ENCODE measurements at regions not wholly inside any gene's neighbourhood (a gene's known extent, or its start where the extent isn't known, plus 50 kb on each side); places are given as distances from the start of the nearest gene placed in this dataset.
A peak's percentile ranks its signal among the peaks of the same experiment; 100 is the strongest.

DNA sequence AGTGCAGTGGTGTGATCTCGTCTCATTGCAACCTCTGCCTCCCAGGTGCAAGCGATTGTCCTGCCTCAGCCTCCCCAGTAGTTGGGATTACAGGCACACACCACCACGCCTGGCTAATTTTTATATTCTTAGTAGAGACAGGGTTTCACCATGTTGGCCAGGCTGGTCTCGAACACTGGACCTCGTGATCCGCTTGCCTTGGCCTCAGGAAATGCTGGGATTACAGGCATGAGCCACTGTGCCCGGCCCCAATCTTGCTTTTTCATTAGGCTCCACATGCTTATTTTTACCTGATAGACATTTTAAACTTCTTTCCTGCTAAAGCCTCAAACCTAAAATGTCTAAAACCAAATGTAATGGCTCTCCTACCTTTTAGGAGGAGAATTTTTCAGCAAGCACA is 817.0 kb upstream of the NECTIN3 start:
- DNase-seq (ENCODE audit: low read depth, low spot score): no peak
- TF ChIP-seq SUZ12 (IDR thresholded peaks at IDR 0.05; ENCODE audit: extremely low read depth, insufficient read depth, insufficient read length): no peak
- no peak for TF ChIP-seq YY1 (IDR thresholded peaks at IDR 0.05; ENCODE audit: insufficient read depth, insufficient read length)
- TF ChIP-seq ZNF274 (IDR thresholded peaks at IDR 0.05; ENCODE audit: low read depth, low read length): no peak
- Histone ChIP-seq H3K4me3 (ENCODE audit: insufficient read length, low read depth) (no peak overlapping the region), H3K9me3 (ENCODE audit: insufficient read depth, low read length) (no peaks in the 10 kb centered on the region), H3K4me1 (ENCODE audit: insufficient read depth, insufficient read length) (no peaks in the 10 kb centered on the region), H3K36me3 (ENCODE audit: insufficient read depth, insufficient read length, low read length) (no peaks in the 10 kb centered on the region), H3K9ac (ENCODE audit: insufficient read length, low read depth) (no peak overlapping the region), H3K27me3 (ENCODE audit: insufficient read depth, insufficient read length) (no peaks in the 10 kb centered on the region)

DNA sequence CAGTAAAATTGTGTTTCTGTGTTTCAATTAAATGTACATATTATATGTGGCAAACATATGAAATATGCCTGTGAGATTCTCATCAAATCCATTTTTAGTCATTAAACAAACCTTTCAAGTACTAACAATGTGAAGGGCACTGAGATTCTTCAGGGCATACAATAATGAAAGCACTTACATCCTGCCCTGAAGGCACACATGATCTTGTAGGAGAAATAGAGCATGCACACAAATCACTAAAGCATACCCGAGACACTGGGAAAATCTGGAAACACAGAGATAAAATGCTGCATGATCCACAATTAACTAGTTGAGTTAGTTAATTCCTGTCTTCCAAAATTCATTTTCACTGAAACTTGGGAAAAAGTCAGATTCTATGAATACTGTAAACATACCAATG is 810.5 kb upstream of the NECTIN3 start:
- Histone ChIP-seq H3K4me3 (ENCODE audit: insufficient read length, low read depth) (no peak overlapping the region), H3K27me3 (ENCODE audit: insufficient read depth, insufficient read length) (no peaks in the 10 kb centered on the region)
- no peak for DNase-seq (ENCODE audit: low read depth, low spot score)

DNA sequence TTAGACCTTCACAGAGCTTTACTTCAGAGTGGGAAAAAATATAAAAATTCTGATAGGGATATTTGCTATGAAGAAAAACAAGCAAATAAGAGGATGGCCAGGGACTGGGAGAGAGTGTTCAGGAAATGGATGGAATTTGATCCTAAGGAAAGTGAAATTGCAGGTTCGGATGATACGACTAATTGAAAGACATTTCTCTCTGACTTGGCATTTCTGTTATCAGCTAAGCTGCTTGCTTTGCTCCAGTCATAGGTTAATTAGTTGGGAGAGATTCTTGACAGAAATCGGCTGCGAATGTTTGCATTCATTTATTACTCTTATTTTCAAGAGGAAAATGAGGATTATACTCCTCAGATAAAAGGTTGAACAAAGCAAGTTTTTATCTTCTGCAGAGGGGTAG is 808.7 kb upstream of the NECTIN3 start:
- H3K27me3 ChIP-seq (ENCODE audit: insufficient read depth, insufficient read length): no peaks in the 10 kb centered on the region
- no peaks in the 10 kb centered on the region for H3K36me3 ChIP-seq (ENCODE audit: insufficient read depth, insufficient read length, low read length)
- no peak overlapping the region for H3K4me3 ChIP-seq (ENCODE audit: insufficient read length, low read depth)
- no peak for DNase-seq (ENCODE audit: low read depth, low spot score)
- H3K4me1 ChIP-seq (ENCODE audit: insufficient read depth, insufficient read length): no peaks in the 10 kb centered on the region
- H3K9me3 ChIP-seq (ENCODE audit: insufficient read depth, low read length): no peaks in the 10 kb centered on the region
- no peak overlapping the region for H3K9ac ChIP-seq (ENCODE audit: insufficient read length, low read depth)
- TF ChIP-seq YY1 (IDR thresholded peaks at IDR 0.05; ENCODE audit: insufficient read depth, insufficient read length): no peak
- no peak for TF ChIP-seq SUZ12 (IDR thresholded peaks at IDR 0.05; ENCODE audit: extremely low read depth, insufficient read depth, insufficient read length)
- no peak for TF ChIP-seq ZNF274 (IDR thresholded peaks at IDR 0.05; ENCODE audit: low read depth, low read length)

More for the DNA sequence above, 810.5 kb upstream of the NECTIN3 start:
- TF ChIP-seq YY1 (IDR thresholded peaks at IDR 0.05; ENCODE audit: insufficient read depth, insufficient read length) (no peak), SUZ12 (IDR thresholded peaks at IDR 0.05; ENCODE audit: extremely low read depth, insufficient read depth, insufficient read length) (no peak), ZNF274 (IDR thresholded peaks at IDR 0.05; ENCODE audit: low read depth, low read length) (no peak)
- Histone ChIP-seq H3K9me3 (ENCODE audit: insufficient read depth, low read length) (no peaks in the 10 kb centered on the region), H3K4me1 (ENCODE audit: insufficient read depth, insufficient read length) (no peaks in the 10 kb centered on the region), H3K9ac (ENCODE audit: insufficient read length, low read depth) (no peak overlapping the region), H3K36me3 (ENCODE audit: insufficient read depth, insufficient read length, low read length) (no peaks in the 10 kb centered on the region)

DNA sequence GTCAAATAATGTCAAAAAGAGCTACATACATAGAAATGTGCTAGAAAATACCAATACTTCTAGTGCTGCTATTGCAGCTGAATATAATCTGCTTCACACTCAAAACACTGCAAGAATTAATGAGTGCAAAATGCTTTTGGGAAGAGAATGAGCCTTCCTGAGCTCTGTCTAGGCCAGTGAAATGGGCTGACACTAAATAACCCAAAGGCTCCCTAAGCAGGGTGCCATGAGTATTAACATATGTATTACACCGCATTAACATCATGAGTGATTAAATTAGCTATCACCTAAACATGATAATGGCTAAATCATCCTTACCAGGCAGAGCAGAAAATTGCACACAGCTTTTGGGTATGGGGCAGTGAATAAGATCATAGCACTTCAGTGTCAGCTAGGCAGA is 806.3 kb upstream of the NECTIN3 start:
- TF ChIP-seq YY1 (IDR thresholded peaks at IDR 0.05; ENCODE audit: insufficient read depth, insufficient read length): no peak
- no peak for TF ChIP-seq SUZ12 (IDR thresholded peaks at IDR 0.05; ENCODE audit: extremely low read depth, insufficient read depth, insufficient read length)
- no peak for TF ChIP-seq ZNF274 (IDR thresholded peaks at IDR 0.05; ENCODE audit: low read depth, low read length)
- DNase-seq (ENCODE audit: low read depth, low spot score): no peak
- Histone ChIP-seq H3K4me3 (ENCODE audit: insufficient read length, low read depth) (no peak overlapping the region), H3K27me3 (ENCODE audit: insufficient read depth, insufficient read length) (no peaks in the 10 kb centered on the region), H3K9ac (ENCODE audit: insufficient read length, low read depth) (no peak overlapping the region), H3K4me1 (ENCODE audit: insufficient read depth, insufficient read length) (no peaks in the 10 kb centered on the region), H3K36me3 (ENCODE audit: insufficient read depth, insufficient read length, low read length) (no peaks in the 10 kb centered on the region), H3K9me3 (ENCODE audit: insufficient read depth, low read length) (no peaks in the 10 kb centered on the region)

DNA sequence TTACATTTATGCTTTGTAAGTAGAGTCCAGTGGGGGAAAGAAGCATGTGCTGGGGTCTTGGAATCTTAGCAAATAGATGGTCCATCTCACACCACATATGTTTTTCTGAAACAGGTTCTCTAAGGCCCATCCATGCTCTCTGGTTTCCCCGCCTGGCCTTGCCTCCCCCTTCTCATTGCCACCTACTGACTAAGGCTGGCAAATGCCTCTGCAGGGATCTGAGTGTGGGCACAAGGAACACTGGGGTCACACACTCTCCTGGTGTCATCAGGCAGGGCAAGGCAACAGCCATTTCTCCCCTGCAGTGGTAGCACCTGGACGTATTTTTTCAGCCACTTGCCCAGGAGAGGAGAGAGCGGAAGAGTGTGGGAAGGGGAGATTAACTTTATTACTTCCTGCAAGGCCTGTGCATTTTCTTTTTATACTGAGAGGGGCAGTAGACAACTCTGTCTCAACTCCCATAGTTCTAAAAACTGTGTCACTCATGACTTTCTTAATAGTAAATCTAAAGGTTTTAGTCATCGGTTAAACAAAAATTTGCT is 804.2 kb upstream of the NECTIN3 start:
- no peaks in the 10 kb centered on the region for H3K36me3 ChIP-seq (ENCODE audit: insufficient read depth, insufficient read length, low read length)
- H3K9me3 ChIP-seq (ENCODE audit: insufficient read depth, low read length): no peaks in the 10 kb centered on the region
- H3K4me3 ChIP-seq (ENCODE audit: insufficient read length, low read depth): no peak overlapping the region
- no peak for TF ChIP-seq SUZ12 (IDR thresholded peaks at IDR 0.05; ENCODE audit: extremely low read depth, insufficient read depth, insufficient read length)
- no peak for TF ChIP-seq YY1 (IDR thresholded peaks at IDR 0.05; ENCODE audit: insufficient read depth, insufficient read length)
- no peak for TF ChIP-seq ZNF274 (IDR thresholded peaks at IDR 0.05; ENCODE audit: low read depth, low read length)
- H3K4me1 ChIP-seq (ENCODE audit: insufficient read depth, insufficient read length): no peaks in the 10 kb centered on the region
- H3K9ac ChIP-seq (ENCODE audit: insufficient read length, low read depth): no peak overlapping the region
- no peak for DNase-seq (ENCODE audit: low read depth, low spot score)
- H3K27me3 ChIP-seq (ENCODE audit: insufficient read depth, insufficient read length): no peaks in the 10 kb centered on the region

DNA sequence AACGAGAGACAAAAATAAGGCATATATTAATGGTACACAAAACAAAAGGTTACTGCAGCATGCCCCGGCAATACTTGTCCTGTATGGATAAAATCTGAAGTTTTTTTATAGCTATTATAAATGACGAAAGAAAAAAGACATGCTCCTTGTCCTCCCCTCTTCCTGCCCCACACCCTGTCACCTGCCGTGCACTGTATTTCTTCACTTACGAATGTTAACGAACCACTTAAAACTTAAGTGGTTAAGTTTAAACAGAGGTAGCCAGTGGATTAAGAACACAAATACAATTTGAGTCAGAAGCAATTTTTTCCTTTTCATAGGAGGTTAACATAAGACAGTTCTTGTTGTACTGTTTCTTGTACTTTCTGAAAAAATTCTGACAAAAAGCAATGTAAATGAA is 799.1 kb upstream of the NECTIN3 start:
- Histone ChIP-seq H3K4me3 (ENCODE audit: insufficient read length, low read depth) (no peak overlapping the region), H3K9ac (ENCODE audit: insufficient read length, low read depth) (no peak overlapping the region), H3K9me3 (ENCODE audit: insufficient read depth, low read length) (no peaks in the 10 kb centered on the region), H3K4me1 (ENCODE audit: insufficient read depth, insufficient read length) (no peaks in the 10 kb centered on the region), H3K27me3 (ENCODE audit: insufficient read depth, insufficient read length) (no peaks in the 10 kb centered on the region), H3K36me3 (ENCODE audit: insufficient read depth, insufficient read length, low read length) (no peaks in the 10 kb centered on the region)
- DNase-seq (ENCODE audit: low read depth, low spot score): peak; percentile 16
- TF ChIP-seq YY1 (IDR thresholded peaks at IDR 0.05; ENCODE audit: insufficient read depth, insufficient read length): no peak

DNA sequence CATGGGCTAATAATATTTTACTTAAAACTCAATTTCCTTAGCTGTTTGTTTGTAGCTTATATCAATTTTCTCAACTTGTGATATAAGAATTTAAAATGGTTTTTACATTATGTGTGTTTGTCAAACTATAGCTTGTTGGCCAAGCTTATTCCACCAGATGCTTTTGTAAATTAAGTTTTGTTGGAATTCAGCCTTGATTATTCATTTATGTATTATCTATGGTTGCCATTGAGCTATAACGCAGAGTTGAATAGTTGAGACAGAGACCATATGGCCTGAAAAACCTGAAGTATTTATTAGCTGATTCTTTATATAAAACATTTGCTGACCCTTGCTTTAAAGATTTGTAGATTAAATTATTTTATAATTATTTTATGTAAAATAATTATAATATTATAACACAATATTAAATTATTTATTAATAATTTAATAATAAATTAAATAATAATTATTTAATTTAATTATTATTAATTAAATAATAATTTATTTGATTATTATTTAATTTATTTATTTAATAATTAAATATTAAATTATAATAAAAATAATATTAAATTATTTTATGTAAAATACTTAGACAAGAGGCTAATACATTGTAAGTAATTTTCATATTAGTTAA is 779.6 kb upstream of the NECTIN3 start:
- H3K27me3 ChIP-seq (ENCODE audit: insufficient read depth, insufficient read length): no peaks in the 10 kb centered on the region
- DNase-seq (ENCODE audit: low read depth, low spot score): no peak
- no peaks in the 10 kb centered on the region for H3K36me3 ChIP-seq (ENCODE audit: insufficient read depth, insufficient read length, low read length)
- TF ChIP-seq SUZ12 (IDR thresholded peaks at IDR 0.05; ENCODE audit: extremely low read depth, insufficient read depth, insufficient read length) (no peak), ZNF274 (IDR thresholded peaks at IDR 0.05; ENCODE audit: low read depth, low read length) (no peak), YY1 (IDR thresholded peaks at IDR 0.05; ENCODE audit: insufficient read depth, insufficient read length) (no peak)
- H3K9me3 ChIP-seq (ENCODE audit: insufficient read depth, low read length): peaks cover 31% of the 10 kb centered on the region
- no peak overlapping the region for H3K9ac ChIP-seq (ENCODE audit: insufficient read length, low read depth)
- H3K4me3 ChIP-seq (ENCODE audit: insufficient read length, low read depth): no peak overlapping the region
- H3K4me1 ChIP-seq (ENCODE audit: insufficient read depth, insufficient read length): no peaks in the 10 kb centered on the region

Measured in NT2/D1 (cell line).